ENCODE measurements at regions not wholly inside any gene's neighbourhood (a gene's known extent, or its start where the extent isn't known, plus 50 kb on each side); places are given as distances from the start of the nearest gene placed in this dataset.

DNA sequence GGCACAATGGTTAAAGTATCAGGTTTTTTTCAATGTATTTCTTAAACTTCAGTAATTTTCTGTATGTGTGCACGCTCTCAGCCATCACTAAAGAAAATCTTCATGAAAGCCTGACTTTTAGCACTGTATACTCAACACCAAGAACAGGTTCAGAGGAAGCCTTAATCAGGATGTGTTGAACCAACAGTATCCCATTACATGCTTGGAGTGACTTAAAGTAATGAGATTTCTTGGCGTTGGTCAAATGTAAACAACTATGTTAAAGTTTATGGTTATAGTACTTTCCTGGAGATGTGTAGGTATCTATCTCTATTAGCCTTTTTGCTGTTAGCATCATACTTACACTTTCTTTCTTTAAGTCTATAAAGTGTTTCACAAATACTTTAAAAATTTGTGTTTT lies 335.0 kb downstream of the CCER1 start:
- intact Hi-C loops (cut with micrococcal nuclease): no loop called here
- no peak for DNase-seq
- TF ChIP-seq, protein P1, sequence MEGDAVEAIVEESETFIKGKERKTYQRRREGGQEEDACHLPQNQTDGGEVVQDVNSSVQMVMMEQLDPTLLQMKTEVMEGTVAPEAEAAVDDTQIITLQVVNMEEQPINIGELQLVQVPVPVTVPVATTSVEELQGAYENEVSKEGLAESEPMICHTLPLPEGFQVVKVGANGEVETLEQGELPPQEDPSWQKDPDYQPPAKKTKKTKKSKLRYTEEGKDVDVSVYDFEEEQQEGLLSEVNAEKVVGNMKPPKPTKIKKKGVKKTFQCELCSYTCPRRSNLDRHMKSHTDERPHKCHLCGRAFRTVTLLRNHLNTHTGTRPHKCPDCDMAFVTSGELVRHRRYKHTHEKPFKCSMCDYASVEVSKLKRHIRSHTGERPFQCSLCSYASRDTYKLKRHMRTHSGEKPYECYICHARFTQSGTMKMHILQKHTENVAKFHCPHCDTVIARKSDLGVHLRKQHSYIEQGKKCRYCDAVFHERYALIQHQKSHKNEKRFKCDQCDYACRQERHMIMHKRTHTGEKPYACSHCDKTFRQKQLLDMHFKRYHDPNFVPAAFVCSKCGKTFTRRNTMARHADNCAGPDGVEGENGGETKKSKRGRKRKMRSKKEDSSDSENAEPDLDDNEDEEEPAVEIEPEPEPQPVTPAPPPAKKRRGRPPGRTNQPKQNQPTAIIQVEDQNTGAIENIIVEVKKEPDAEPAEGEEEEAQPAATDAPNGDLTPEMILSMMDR (IDR thresholded peaks at IDR 0.05; ENCODE audit: borderline replicate concordance): no peak
- H3K4me3 ChIP-seq: no peak overlapping the region
- no peaks in the 10 kb centered on the region for H3K27me3 ChIP-seq (ENCODE audit: low read depth)
- no peaks in the 10 kb centered on the region for H3K36me3 ChIP-seq
- H3K9me3 ChIP-seq (replicated peaks): no peaks in the 10 kb centered on the region
- no peak overlapping the region for H3K27ac ChIP-seq (replicated peaks)
- H3K4me1 ChIP-seq: no peaks in the 10 kb centered on the region

DNA sequence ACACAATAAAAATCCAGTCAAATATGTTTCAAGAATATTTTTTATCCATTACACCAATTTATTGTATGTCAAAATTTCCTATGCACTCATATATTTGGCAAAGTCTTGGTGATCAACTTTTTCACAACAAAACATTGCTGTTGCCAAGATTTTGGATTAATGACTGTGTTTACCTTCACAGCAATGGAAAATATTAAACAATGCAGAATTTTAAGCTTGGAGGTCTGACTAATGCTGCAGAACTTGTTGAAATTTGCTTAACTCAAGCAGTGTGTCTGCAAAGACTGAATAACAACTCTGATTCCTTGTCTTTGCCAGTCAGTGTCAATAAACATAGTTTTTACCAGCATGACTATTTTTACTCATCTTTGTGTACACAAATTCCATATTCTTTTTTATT lies 336.4 kb downstream of the CCER1 start:
- Histone ChIP-seq H3K36me3 (no peaks in the 10 kb centered on the region), H3K4me1 (no peaks in the 10 kb centered on the region), H3K4me3 (no peak overlapping the region), H3K27ac (replicated peaks) (no peak overlapping the region), H3K27me3 (ENCODE audit: low read depth) (no peaks in the 10 kb centered on the region), H3K9me3 (replicated peaks) (no peaks in the 10 kb centered on the region)
- intact Hi-C loops (cut with micrococcal nuclease): no loop called here
- DNase-seq: no peak
- TF ChIP-seq, protein P1 (IDR thresholded peaks at IDR 0.05; ENCODE audit: borderline replicate concordance): no peak

DNA sequence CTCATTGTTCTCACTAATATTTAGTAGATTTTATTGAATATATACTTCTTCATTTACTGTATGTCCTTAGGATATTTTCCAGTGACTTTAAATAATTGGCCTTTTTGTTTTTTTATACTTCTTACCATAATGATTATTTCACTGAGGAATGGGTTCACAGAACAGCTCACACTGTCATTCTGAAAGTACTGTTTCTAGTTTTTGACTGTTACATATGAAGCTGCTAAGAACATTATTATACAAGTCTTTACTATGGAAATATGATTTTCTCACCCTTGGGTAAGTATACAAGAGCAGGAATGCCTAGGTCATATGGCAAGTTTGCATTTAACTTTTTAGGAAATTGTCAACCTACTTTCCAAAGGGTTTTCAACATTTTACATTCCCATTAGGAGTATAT lies 343.1 kb downstream of the CCER1 start:
- intact Hi-C loops (cut with micrococcal nuclease): no loop called here
- Histone ChIP-seq H3K9me3 (replicated peaks) (no peaks in the 10 kb centered on the region), H3K36me3 (no peaks in the 10 kb centered on the region), H3K27me3 (ENCODE audit: low read depth) (no peaks in the 10 kb centered on the region), H3K27ac (replicated peaks) (no peak overlapping the region), H3K4me3 (no peak overlapping the region), H3K4me1 (no peaks in the 10 kb centered on the region)
- no peak for DNase-seq
- TF ChIP-seq, protein P1 (IDR thresholded peaks at IDR 0.05; ENCODE audit: borderline replicate concordance): no peak

DNA sequence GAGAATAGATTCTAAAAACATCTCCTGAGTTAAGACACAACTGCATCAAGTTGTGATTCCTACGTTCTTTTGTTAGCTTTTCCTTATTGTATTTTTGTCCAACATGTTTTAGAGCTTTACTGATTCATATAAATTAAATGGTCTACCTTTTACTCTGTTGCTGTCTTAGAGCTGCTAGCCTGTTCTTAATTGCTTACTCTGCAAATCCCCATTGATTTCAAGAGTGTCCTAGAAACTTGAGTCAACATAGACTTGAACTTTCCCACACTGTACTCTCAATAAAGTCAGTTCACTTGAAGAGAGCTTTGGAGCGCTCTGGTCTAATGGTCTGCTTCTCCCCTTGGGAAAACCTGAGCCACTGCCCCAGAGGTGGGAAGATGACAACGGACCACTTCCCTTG lies 343.9 kb downstream of the CCER1 start:
- no peaks in the 10 kb centered on the region for H3K9me3 ChIP-seq (replicated peaks)
- no peaks in the 10 kb centered on the region for H3K27me3 ChIP-seq (ENCODE audit: low read depth)
- H3K27ac ChIP-seq (replicated peaks): no peak overlapping the region
- no peaks in the 10 kb centered on the region for H3K4me1 ChIP-seq
- TF ChIP-seq, protein P1 (IDR thresholded peaks at IDR 0.05; ENCODE audit: borderline replicate concordance): no peak
- no peak for DNase-seq
- intact Hi-C loops (cut with micrococcal nuclease): no loop called here
- H3K4me3 ChIP-seq: no peak overlapping the region
- H3K36me3 ChIP-seq: no peaks in the 10 kb centered on the region

DNA sequence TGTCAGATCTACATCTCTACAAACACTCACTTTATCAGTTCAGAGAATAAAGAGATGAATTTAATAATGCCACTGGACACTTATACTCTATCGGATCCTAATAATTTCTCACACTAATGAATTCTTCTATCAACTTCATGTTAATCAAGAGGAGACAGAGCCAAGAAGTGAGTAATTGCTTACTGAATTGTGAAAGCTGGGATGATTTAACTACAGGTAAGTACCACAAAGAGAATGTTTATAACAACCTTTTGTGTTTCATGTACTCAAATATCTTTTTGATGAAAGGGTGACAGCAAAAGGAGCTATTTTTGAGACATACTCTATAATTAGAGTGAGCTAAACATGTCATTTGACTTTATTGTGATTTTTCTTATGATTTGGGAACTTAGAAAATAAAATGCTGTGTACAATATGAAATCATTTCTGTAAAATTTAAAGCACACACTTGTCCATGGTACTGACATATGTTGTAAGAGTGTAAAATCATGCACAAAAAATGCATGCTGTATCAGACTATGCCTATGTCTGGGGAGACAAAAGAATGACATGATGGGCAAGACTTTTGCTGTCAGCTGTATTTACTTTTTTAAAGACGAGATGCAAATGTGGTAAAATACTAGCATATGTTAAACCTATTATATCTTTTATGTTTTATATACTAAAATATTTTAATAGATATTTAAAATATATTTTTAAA lies 361.2 kb downstream of the CCER1 start:
- no peaks in the 10 kb centered on the region for H3K36me3 ChIP-seq
- no peaks in the 10 kb centered on the region for H3K27me3 ChIP-seq (ENCODE audit: low read depth)
- no peaks in the 10 kb centered on the region for H3K9me3 ChIP-seq (replicated peaks)
- TF ChIP-seq, protein P1 (IDR thresholded peaks at IDR 0.05; ENCODE audit: borderline replicate concordance): no peak
- no peak overlapping the region for H3K4me3 ChIP-seq
- intact Hi-C loops (cut with micrococcal nuclease): no loop called here
- no peaks in the 10 kb centered on the region for H3K4me1 ChIP-seq
- DNase-seq: no peak
- H3K27ac ChIP-seq (replicated peaks): no peak overlapping the region

Measured in left ventricle myocardium inferior (tissue), 1 donor.